GM10847 (cell line): ENCODE measurements at regions not wholly inside any gene's neighbourhood (a gene's known extent, or its start where the extent isn't known, plus 50 kb on each side); places are given as distances from the start of the nearest gene placed in this dataset.

Source experiments
- POLR2A ChIP-seq: IDR thresholded peaks from 2 replicates; pipeline ENCODE4 v1.6.1; 2011; ENCODE audit not compliant: insufficient read length; ENCODE audit errors: extremely low read depth

- TF ChIP-seq POLR2A, result no peak
Observed at GRCh38 chr1:234676103-234676594, 66.2 kb upstream of the IRF2BP2 start.

- TF ChIP-seq POLR2A, result no peak
Observed at GRCh38 chr1:234675572-234675971, 65.6 kb upstream of the IRF2BP2 start.

GRCh38 chr1:234675006-234675405 is 65.0 kb upstream of the IRF2BP2 start:
- TF ChIP-seq POLR2A, result no peak

GRCh38 chr1:234674218-234674815 is 64.3 kb upstream of the IRF2BP2 start:
- TF ChIP-seq POLR2A, result no peak

GRCh38 chr1:234672349-234673135 is 62.6 kb upstream of the IRF2BP2 start:
- TF ChIP-seq POLR2A, result no peak

- TF ChIP-seq POLR2A, result no peak
Observed at GRCh38 chr1:234670967-234671626, 61.1 kb upstream of the IRF2BP2 start.

GRCh38 chr1:234669499-234669898 is 59.5 kb upstream of the IRF2BP2 start:
- TF ChIP-seq POLR2A, result no peak

- no peak for TF ChIP-seq POLR2A
Observed at GRCh38 chr1:234668577-234668955, 58.6 kb upstream of the IRF2BP2 start.

GRCh38 chr1:234667600-234668576 is 57.9 kb upstream of the IRF2BP2 start:
- no peak for TF ChIP-seq POLR2A

- TF ChIP-seq POLR2A, result no peak
Observed at GRCh38 chr1:234666761-234667160, 56.8 kb upstream of the IRF2BP2 start.

GRCh38 chr1:234665975-234666605 is 56.1 kb upstream of the IRF2BP2 start:
- no peak for TF ChIP-seq POLR2A

GRCh38 chr1:234662148-234662547 is 52.2 kb upstream of the IRF2BP2 start:
- no peak for TF ChIP-seq POLR2A

GRCh38 chr1:234661317-234661928 is 51.4 kb upstream of the IRF2BP2 start:
- no peak for TF ChIP-seq POLR2A
